H1 (cell line): ENCODE measurements at regions not wholly inside any gene's neighbourhood (a gene's known extent, or its start where the extent isn't known, plus 50 kb on each side); places are given as distances from the start of the nearest gene placed in this dataset.

Experiments used
- CTCF ChIA-PET: fragments of 300-600 bp; sonication (Branson Sonifier 250); formaldehyde crosslinking; loops from one replicate; lab custom pipeline; 2021; ENCODE audit not compliant: partially characterized antibody; lab: Charles Lee
- POLR2A ChIA-PET: fragments of 300-600 bp; sonication (Branson Sonifier 250); formaldehyde crosslinking; loops from one replicate; lab custom pipeline; 2021; ENCODE audit warnings: inconsistent platforms; ENCODE audit not compliant: partially characterized antibody; lab: Charles Lee
- DNase-seq, 2 experiments: peaks; one replicate each; pipeline versions ENCODE4 v3.0.0 to v3.0.0-alpha.2; 2010 to 2022; ENCODE audit warnings: low spot score in 2 of 2, low read depth in 1 of 2, mixed read lengths in 1 of 2
- FAIRE-seq: peaks from 2 replicates; lab custom pipeline; 2011; peaks lifted over from hg19 to GRCh38; lab: Jason Lieb, UNC
- H2AFZ ChIP-seq: 2 replicates; pipeline ENCODE4 v1.8.1; 2012; ENCODE audit warnings: low read length, inconsistent platforms
- H2AK5ac ChIP-seq: 2 replicates; pipeline ENCODE4 v1.6.1; 2013; ENCODE audit warnings: low read depth, low read length
- H2BK120ac ChIP-seq: replicated peaks from 2 replicates; pipeline ENCODE3; 2013; ENCODE audit warnings: low read depth, low read length, inconsistent platforms
- H2BK12ac ChIP-seq: 2 replicates; pipeline ENCODE4 v1.6.1; 2013; ENCODE audit warnings: low read depth, low read length
- H2BK15ac ChIP-seq: 2 replicates; pipeline ENCODE4 v1.6.1; 2013; ENCODE audit warnings: low read length
- H2BK20ac ChIP-seq: 2 replicates; pipeline ENCODE4 v1.6.1; 2013; ENCODE audit warnings: low read length
- H2BK5ac ChIP-seq: 2 replicates; pipeline ENCODE4 v1.6.1; 2013; ENCODE audit warnings: low read depth, low read length
- H3K14ac ChIP-seq: 2 replicates; pipeline ENCODE4 v1.6.1; 2013; ENCODE audit warnings: inconsistent platforms; ENCODE audit not compliant: insufficient read length
- H3K18ac ChIP-seq: 2 replicates; pipeline ENCODE4 v1.6.1; 2013; ENCODE audit warnings: low read length; ENCODE audit errors: extremely low read depth
- H3K23ac ChIP-seq: 2 replicates; pipeline ENCODE4 v1.6.1; 2013; ENCODE audit warnings: inconsistent platforms; ENCODE audit not compliant: insufficient read length
- H3K23me2 ChIP-seq: 2 replicates; pipeline ENCODE4 v1.6.1; 2013; ENCODE audit warnings: low read depth, low read length
- H3K27ac ChIP-seq: 2 replicates; pipeline ENCODE4 v1.6.1; 2011; ENCODE audit warnings: low read depth, low read length, inconsistent platforms
- H3K27me3 ChIP-seq, 4 experiments: replicated peaks in 1 of 4; 1 replicate in 1 of 4; 2 replicates in 3 of 4; pipeline versions ENCODE4 v1.6.1 to v1.8.1; 2011 to 2013; ENCODE audit warnings: low read length in 3 of 4, mild to moderate bottlenecking in 3 of 4, inconsistent platforms in 2 of 4, mixed read lengths in 2 of 4, moderate library complexity in 1 of 4; ENCODE audit not compliant: control insufficient read depth in 3 of 4, insufficient read depth in 3 of 4; ENCODE audit errors: extremely low read depth in 1 of 4
- H3K36me3 ChIP-seq, 4 experiments: 2 replicates each; pipeline versions ENCODE4 v1.6.1 to v1.8.1; 2011 to 2013; ENCODE audit warnings: mild to moderate bottlenecking in 4 of 4, low read length in 3 of 4, moderate library complexity in 2 of 4, control low read depth in 1 of 4, inconsistent platforms in 1 of 4; ENCODE audit not compliant: insufficient read depth in 4 of 4, control insufficient read depth in 2 of 4
- H3K4ac ChIP-seq: replicated peaks from 2 replicates; pipeline ENCODE3; 2013; ENCODE audit warnings: low read length, low read depth, mixed read lengths, inconsistent platforms; ENCODE audit not compliant: insufficient read length
- H3K4me1 ChIP-seq, 4 experiments: replicated peaks in 1 of 4; 1 replicate in 1 of 4; 2 replicates in 3 of 4; pipeline versions ENCODE4 v1.6.1 to v1.8.1; 2011 to 2013; ENCODE audit warnings: low read length in 3 of 4, inconsistent platforms in 2 of 4, mixed read lengths in 1 of 4; ENCODE audit not compliant: insufficient read depth in 4 of 4, control insufficient read depth in 3 of 4
- H3K4me2 ChIP-seq, 2 experiments: 2 replicates each; pipeline versions ENCODE4 v1.6.1 to v1.8.1; 2011 to 2013; ENCODE audit warnings: low read depth in 2 of 2, low read length in 2 of 2, control low read depth in 1 of 2, inconsistent platforms in 1 of 2, mild to moderate bottlenecking in 1 of 2; ENCODE audit not compliant: insufficient read depth in 1 of 2
- H3K4me3 ChIP-seq, 4 experiments: fragments of 200-600, 300-600 bp in 1 of 4; sonication (generic), shearing (Covaris generic), sonication (Bioruptor Twin) in 1 of 4; 2 replicates each; pipeline versions ENCODE4 v1.5.1 to v1.8.1; 2011 to 2016; ENCODE audit warnings: low read length in 4 of 4, low read depth in 3 of 4, control low read depth in 2 of 4, inconsistent platforms in 2 of 4, mild to moderate bottlenecking in 2 of 4, mixed read lengths in 1 of 4, moderate library complexity in 1 of 4; ENCODE audit not compliant: insufficient read depth in 2 of 4; ENCODE audit errors: extremely low read depth in 1 of 4
- H3K56ac ChIP-seq: replicated peaks from 2 replicates; pipeline ENCODE3; 2013; ENCODE audit warnings: low read depth, mild to moderate bottlenecking, mixed read lengths, low read length, inconsistent platforms; ENCODE audit not compliant: insufficient read length
- H3K79me1 ChIP-seq: 2 replicates; pipeline ENCODE4 v1.6.1; 2013; ENCODE audit warnings: low read depth, low read length, control low read depth
- H3K79me2 ChIP-seq, 2 experiments: 2 replicates each; pipeline versions ENCODE4 v1.6.1 to v1.8.1; 2012 to 2013; ENCODE audit warnings: low read length in 2 of 2, mild to moderate bottlenecking in 2 of 2, inconsistent platforms in 1 of 2; ENCODE audit not compliant: insufficient read depth in 2 of 2, control insufficient read depth in 1 of 2
- H3K9ac ChIP-seq, 4 experiments: replicated peaks in 1 of 4; 1 replicate in 1 of 4; 2 replicates in 3 of 4; pipeline versions ENCODE4 v1.6.1 to v1.8.1; 2011 to 2013; ENCODE audit warnings: low read depth in 3 of 4, low read length in 3 of 4, control low read depth in 2 of 4, mild to moderate bottlenecking in 2 of 4, moderate library complexity in 2 of 4, inconsistent platforms in 1 of 4; ENCODE audit errors: extremely low read depth in 1 of 4
- H3K9me3 ChIP-seq, 2 experiments: 2 replicates each; pipeline versions ENCODE4 v1.6.1 to v1.8.1; 2012 to 2013; ENCODE audit warnings: mild to moderate bottlenecking in 2 of 2, moderate library complexity in 2 of 2, control low read depth in 1 of 2, inconsistent platforms in 1 of 2, low read depth in 1 of 2, low read length in 1 of 2, mixed read lengths in 1 of 2; ENCODE audit not compliant: insufficient read depth in 2 of 2
- H4K20me1 ChIP-seq, 2 experiments: replicated peaks in 1 of 2; 2 replicates each; pipeline versions ENCODE3 to v1.8.1; 2011 to 2013; ENCODE audit warnings: inconsistent platforms in 2 of 2, low read length in 2 of 2, mild to moderate bottlenecking in 1 of 2; ENCODE audit not compliant: insufficient read depth in 2 of 2, control insufficient read depth in 1 of 2
- H4K5ac ChIP-seq: 2 replicates; pipeline ENCODE4 v1.6.1; 2013; ENCODE audit warnings: low read length, low read depth, mixed read lengths, inconsistent platforms; ENCODE audit not compliant: insufficient read length
- H4K8ac ChIP-seq: 2 replicates; pipeline ENCODE4 v1.8.0; 2013; ENCODE audit warnings: mild to moderate bottlenecking, moderate library complexity, low read length, inconsistent platforms; ENCODE audit not compliant: insufficient read depth; ENCODE audit errors: extremely low read depth
- H4K91ac ChIP-seq: replicated peaks from 2 replicates; pipeline ENCODE3; 2013; ENCODE audit warnings: low read length, mixed read lengths, inconsistent platforms; ENCODE audit not compliant: insufficient read length
- CTBP2 ChIP-seq: IDR thresholded peaks from 2 replicates; pipeline ENCODE4 v1.7.0; 2011; ENCODE audit warnings: borderline replicate concordance, mild to moderate bottlenecking, moderate library complexity, mixed read lengths, low read length; ENCODE audit not compliant: insufficient read depth, insufficient read length
- SRF ChIP-seq: IDR thresholded peaks from 2 replicates; pipeline ENCODE4 v1.6.1; 2011; ENCODE audit warnings: mild to moderate bottlenecking, low read depth, low read length, moderate library complexity
- YY1 ChIP-seq: IDR thresholded peaks from 2 replicates; pipeline ENCODE4 v1.6.1; 2011; ENCODE audit warnings: low read depth, mild to moderate bottlenecking, low read length
- WGBS, 2 experiments: shearing (Covaris generic) in 1 of 2; methylation state at CpG; one replicate each; pipeline versions ENCODE4 v1.1.6 to v1.1.7; 2013 to 2015; ENCODE audit warnings: low lambda C conversion rate in 2 of 2, mixed read lengths in 2 of 2, inconsistent platforms in 1 of 2, low coverage in 1 of 2, missing lambda C conversion rate in 1 of 2; ENCODE audit not compliant: insufficient replicate concordance in 2 of 2, insufficient coverage in 1 of 2, insufficient read length in 1 of 2; ENCODE audit errors: extremely low coverage in 1 of 2, missing lambda C conversion rate in 1 of 2; 5-methylcytosine and 5-hydroxymethylcytosine counted together

DNA sequence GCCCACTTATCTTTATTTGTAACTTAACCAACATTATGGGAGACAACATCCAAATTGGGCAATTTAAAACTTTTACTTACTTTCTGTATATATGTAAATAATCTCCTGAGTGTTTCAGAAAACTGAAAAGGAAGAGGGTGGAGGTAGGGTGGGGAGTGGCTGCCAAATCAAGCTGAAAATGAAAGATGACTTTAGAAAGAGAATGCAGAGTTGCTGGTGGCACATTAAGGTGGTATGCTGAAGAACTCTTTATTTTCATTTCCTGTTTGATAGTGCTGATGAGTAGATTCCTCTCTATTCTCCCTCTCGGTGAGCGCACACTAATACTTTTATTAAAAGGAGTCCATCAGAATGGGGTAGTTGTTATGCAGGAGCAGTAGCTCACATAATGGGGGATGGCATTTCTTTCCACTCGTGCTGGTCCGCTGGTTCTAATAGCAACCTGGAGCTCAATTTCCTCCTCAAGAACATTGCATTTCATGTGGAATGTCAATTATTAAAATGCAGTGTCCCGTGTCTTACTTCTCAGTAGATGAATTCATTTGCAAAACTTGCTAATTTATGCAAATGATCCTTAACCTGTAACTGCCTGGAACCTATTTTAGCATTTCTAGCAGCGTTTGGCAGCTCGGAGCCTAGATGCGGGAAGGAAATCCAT is 466.9 kb upstream of the HNRNPA3 start:
- H3K4me1 ChIP-seq = peaks cover 3 to 24% (median 11%) of the 10 kb centered on the region in 4 experiments; a peak in 6 of 7 replicates
- H2AFZ ChIP-seq = no peak overlapping the region
- H2BK12ac ChIP-seq = no peak overlapping the region
- H3K9ac ChIP-seq = no peak overlapping the region
- no peak overlapping the region for H3K4ac ChIP-seq
- H2BK120ac ChIP-seq = peak overlapping the region; percentile 97
- no peak overlapping the region for H4K8ac ChIP-seq
- H4K5ac ChIP-seq = peak overlapping the region; percentile 58
- peak overlapping the region; percentile 30 for H4K91ac ChIP-seq
- no peaks in the 10 kb centered on the region for H3K79me2 ChIP-seq
- no peaks in the 10 kb centered on the region for H3K27me3 ChIP-seq
- no peaks in the 10 kb centered on the region for H4K20me1 ChIP-seq
- H2BK5ac ChIP-seq = peak overlapping the region; percentile 21; the same call in 1 of the 2 replicates
- DNase-seq = no peak
- H3K9me3 ChIP-seq = no peaks in the 10 kb centered on the region
- H3K18ac ChIP-seq = no peak overlapping the region
- ChIA-PET POLR2A (interaction anchor here (0.6 to 2.2 kb wide), 3 partner anchors 10 to 18 kb away, joined by 3 to 6 read pairs (median 5); no protein-coding TSS in a partner anchor), CTCF (interaction anchor here (0.8 to 2.3 kb wide), 6 partner anchors 11 to 419 kb away, joined by 3 to 7 read pairs (median 3); no protein-coding TSS in a partner anchor)
- no peak overlapping the region for H2BK20ac ChIP-seq
- H3K27ac ChIP-seq = no peak overlapping the region; the same call in 1 of the 2 replicates
- no peak overlapping the region for H2AK5ac ChIP-seq
- no peak for TF ChIP-seq CTBP2
- no peak for TF ChIP-seq YY1
- TF ChIP-seq SRF = no peak
- H3K4me3 ChIP-seq = peak overlapping the region in 1 of 4 experiments; percentile 14; a peak in 1 of 8 replicates
- peak; percentile 81 for FAIRE-seq
- no peak overlapping the region for H3K56ac ChIP-seq
- H3K14ac ChIP-seq = no peak overlapping the region
- H3K36me3 ChIP-seq = no peaks in the 10 kb centered on the region
- peak overlapping the region; percentile 39 to 46 for H3K4me2 ChIP-seq
- H3K23ac ChIP-seq = no peak overlapping the region
- 5% methylated on average over 8 of the region's 8 CpGs; no CpG with 5 or more reads in 1 of the 2 experiments for WGBS, 2 experiments
- H3K79me1 ChIP-seq = no peaks in the 10 kb centered on the region
- no peak overlapping the region for H2BK15ac ChIP-seq
- H3K23me2 ChIP-seq = no peaks in the 10 kb centered on the region
